DMS 273 (cell line): ENCODE measurements at regions not wholly inside any gene's neighbourhood (a gene's known extent, or its start where the extent isn't known, plus 50 kb on each side); places are given as distances from the start of the nearest gene placed in this dataset.

Experiments
- DNase-seq: peaks from one replicate; lab custom pipeline; 2025; ENCODE audit not compliant: unreplicated experiment; lab: John Stamatoyannopoulos, UW

- DNase-seq, result no peak
Measured at GRCh38 chr14:101362529-101363260, 198.6 kb upstream of the DIO3 start.

GRCh38 chr14:101363261-101363555 lies 198.1 kb upstream of the DIO3 start:
- no peak for DNase-seq

GRCh38 chr14:101363880-101364391 lies 197.4 kb upstream of the DIO3 start:
- DNase-seq, result no peak

- DNase-seq, result no peak
Measured at GRCh38 chr14:101364503-101365328, 196.6 kb upstream of the DIO3 start.

- DNase-seq, result no peak
Measured at GRCh38 chr14:101365329-101366158, 195.8 kb upstream of the DIO3 start.

- DNase-seq, result no peak
Measured at GRCh38 chr14:101367421-101368261, 193.7 kb upstream of the DIO3 start.

- DNase-seq, result no peak
Measured at GRCh38 chr14:101368629-101369028, 192.7 kb upstream of the DIO3 start.

- DNase-seq, result no peak
Measured at GRCh38 chr14:101369194-101369915, 191.9 kb upstream of the DIO3 start.

GRCh38 chr14:101369916-101370592 lies 191.2 kb upstream of the DIO3 start:
- DNase-seq, result no peak

GRCh38 chr14:101370593-101371569 lies 190.4 kb upstream of the DIO3 start:
- DNase-seq, result no peak

- no peak for DNase-seq
Measured at GRCh38 chr14:101371799-101372793, 189.2 kb upstream of the DIO3 start.

- no peak for DNase-seq
Measured at GRCh38 chr14:101372894-101373620, 188.2 kb upstream of the DIO3 start.

GRCh38 chr14:101373690-101374295 lies 187.5 kb upstream of the DIO3 start:
- no peak for DNase-seq

- no peak for DNase-seq
Measured at GRCh38 chr14:101374373-101375338, 186.6 kb upstream of the DIO3 start.

GRCh38 chr14:101377069-101377468 lies 184.2 kb upstream of the DIO3 start:
- no peak for DNase-seq
